Neuron (in vitro differentiated cells): ENCODE measurements at regions not wholly inside any gene's neighbourhood (a gene's known extent, or its start where the extent isn't known, plus 50 kb on each side); places are given as distances from the start of the nearest gene placed in this dataset.

Experiments
- H2AFZ ChIP-seq: one replicate; pipeline ENCODE4 v1.6.1; 2013; ENCODE audit warnings: low read depth, mild to moderate bottlenecking, inconsistent platforms, low read length, moderate library complexity
- H3K27me3 ChIP-seq: one replicate; pipeline ENCODE4 v1.6.1; 2013; ENCODE audit warnings: low read length; ENCODE audit not compliant: insufficient read depth
- H3K36me3 ChIP-seq: one replicate; pipeline ENCODE4 v1.6.1; 2013; ENCODE audit warnings: low read length; ENCODE audit not compliant: insufficient read depth
- H3K4me1 ChIP-seq: one replicate; pipeline ENCODE4 v1.6.1; 2013; ENCODE audit warnings: low read length; ENCODE audit not compliant: insufficient read depth
- H3K4me3 ChIP-seq: 2 replicates; pipeline ENCODE4 v1.5.1; 2013; ENCODE audit warnings: mild to moderate bottlenecking, low read length, moderate library complexity
- H3K9me3 ChIP-seq: one replicate; pipeline ENCODE4 v1.6.1; 2013; ENCODE audit warnings: low read length

DNA sequence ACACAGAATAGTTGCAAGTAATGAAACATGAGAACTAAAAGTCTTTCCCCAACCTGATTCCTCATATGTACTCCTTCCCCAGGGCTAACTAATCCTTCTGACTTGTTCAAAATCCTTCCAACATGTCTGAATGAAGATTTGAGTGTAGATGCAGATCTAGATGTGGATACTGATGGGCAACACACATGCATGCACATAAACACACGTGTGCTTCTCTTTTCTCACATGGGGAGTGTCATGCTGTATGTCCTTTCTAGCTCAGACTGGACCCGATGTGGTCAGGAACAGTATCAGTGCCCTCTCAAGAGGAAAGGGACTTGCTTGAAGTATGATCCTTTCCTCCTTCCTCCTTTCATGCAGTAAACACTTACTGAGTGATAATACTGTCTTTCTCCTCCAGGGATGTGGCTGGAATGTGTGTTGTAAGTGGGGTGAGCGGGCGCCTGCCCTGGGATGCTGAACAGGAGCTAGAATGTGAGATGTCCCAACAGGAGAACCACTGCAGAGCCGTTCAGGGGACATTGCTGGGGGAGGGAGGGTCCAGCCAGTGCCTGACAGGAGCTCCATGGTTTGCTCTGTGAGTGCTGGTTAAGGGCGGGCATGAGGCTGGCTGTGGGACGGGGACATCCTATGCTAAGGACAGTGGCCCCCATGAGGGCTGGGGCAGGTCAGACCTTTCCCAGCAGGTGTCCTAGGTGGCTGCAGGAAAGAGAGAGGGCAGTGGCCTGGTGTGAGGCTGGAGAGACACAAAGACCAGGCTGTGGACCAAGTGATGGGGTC is 146.9 kb downstream of the TEX29 start:
- Histone ChIP-seq H3K4me3 (no peak overlapping the region), H3K27me3 (peaks cover 10% of the 10 kb centered on the region), H3K4me1 (no peaks in the 10 kb centered on the region), H2AFZ (no peak overlapping the region), H3K36me3 (no peaks in the 10 kb centered on the region), H3K9me3 (no peaks in the 10 kb centered on the region)

DNA sequence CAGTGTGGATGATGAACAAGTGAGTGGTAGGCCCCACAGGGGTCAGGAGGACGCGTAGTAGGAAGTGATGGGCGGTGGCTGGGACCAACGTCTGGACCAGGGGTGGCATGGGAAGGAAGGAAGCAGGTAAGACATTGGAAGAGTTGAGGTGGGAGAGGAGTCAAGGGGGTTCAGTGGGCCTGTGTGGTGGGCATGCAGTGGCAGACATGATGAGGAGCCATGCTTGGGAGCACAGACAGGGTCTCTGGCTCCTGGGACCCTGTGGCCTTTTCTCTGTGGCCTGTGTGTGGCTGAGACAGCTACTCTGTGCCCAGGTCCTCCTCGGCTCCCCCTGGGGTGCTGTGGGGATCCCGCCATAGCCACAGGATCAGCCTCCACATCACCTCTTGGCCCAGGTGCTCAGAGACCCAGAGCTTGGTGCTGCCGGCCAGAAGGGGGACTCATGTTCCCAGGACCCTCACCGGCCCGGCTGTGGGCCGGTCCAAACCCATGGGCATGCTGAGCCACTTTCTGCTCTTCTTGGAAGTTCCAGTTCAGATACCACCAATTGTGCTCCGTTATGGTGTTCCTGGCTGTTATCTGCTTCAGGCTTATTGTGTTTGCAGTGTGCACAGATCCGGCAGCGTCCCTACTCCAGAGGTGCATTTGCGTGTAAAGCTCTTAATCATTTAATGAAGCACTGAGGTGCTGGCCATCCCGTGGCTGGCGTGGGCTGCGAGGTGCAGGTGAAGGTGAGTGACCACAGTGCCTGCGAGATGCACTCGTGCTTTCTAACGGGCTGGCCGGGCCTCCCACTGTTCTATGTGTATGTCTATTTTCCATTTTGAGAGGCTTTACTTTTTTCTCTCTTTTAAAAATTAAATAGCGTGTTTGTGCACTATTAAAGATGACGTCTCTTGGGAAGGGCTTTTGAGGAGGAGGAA is 147.9 kb downstream of the TEX29 start:
- H3K36me3 ChIP-seq: no peaks in the 10 kb centered on the region
- H2AFZ ChIP-seq: no peak overlapping the region
- H3K4me3 ChIP-seq: no peak overlapping the region
- H3K4me1 ChIP-seq: no peaks in the 10 kb centered on the region
- peaks cover 4% of the 10 kb centered on the region for H3K27me3 ChIP-seq
- H3K9me3 ChIP-seq: no peaks in the 10 kb centered on the region

DNA sequence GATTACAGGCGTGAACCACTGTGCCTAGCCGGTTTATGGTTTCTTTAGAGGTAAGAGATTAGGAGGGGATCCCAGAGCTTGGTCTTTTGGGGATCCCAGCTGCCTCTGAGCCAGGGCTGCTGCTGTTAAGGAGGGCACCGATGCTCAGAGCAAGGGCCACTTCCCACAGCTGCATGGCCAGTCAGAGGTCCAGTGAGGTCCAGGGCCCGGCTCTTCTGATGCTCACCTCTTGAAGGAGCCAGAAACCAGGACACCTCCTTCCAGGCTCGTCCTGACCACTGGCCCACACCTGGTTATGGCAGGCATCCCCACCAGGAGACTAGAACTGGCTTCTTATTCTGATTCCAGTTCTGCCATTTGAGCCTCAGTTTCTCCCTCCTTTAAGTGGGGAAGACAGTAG is 149.0 kb downstream of the TEX29 start:
- H3K4me3 ChIP-seq: no peak overlapping the region
- no peaks in the 10 kb centered on the region for H3K9me3 ChIP-seq
- H3K27me3 ChIP-seq: peaks cover 4% of the 10 kb centered on the region
- no peak overlapping the region for H2AFZ ChIP-seq
- no peaks in the 10 kb centered on the region for H3K36me3 ChIP-seq
- H3K4me1 ChIP-seq: no peaks in the 10 kb centered on the region

DNA sequence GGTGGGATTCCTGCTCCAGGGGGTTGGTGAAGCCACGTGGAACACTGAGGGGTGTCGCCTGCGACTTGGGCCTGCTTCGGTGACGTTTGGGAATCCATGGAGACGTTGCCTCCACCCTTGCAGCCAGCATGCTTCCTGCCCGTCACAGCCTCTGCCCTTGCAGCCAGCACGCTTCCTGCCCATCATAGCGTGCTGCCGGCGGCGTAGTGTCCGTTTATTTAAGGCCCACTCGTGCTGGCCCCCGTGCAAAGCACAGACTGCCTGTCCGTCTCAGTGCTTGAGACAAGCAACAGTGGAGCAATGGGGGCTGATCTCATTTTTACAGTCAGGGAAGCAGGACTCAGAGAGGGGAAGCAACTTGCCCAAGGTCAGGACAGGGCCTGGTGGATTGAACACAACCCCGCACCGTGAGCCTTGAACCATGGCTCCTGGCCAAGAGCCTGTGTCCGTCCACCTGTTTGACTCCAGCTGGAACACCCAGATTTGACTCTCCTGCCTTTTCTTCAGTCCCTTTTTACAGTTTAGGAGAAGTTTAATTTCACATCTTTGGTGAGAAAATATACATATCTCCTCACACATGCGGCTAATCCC is 149.6 kb downstream of the TEX29 start:
- Histone ChIP-seq H3K4me3 (no peak overlapping the region), H3K4me1 (no peaks in the 10 kb centered on the region), H3K27me3 (no peaks in the 10 kb centered on the region), H3K36me3 (no peaks in the 10 kb centered on the region), H2AFZ (no peak overlapping the region), H3K9me3 (no peaks in the 10 kb centered on the region)

DNA sequence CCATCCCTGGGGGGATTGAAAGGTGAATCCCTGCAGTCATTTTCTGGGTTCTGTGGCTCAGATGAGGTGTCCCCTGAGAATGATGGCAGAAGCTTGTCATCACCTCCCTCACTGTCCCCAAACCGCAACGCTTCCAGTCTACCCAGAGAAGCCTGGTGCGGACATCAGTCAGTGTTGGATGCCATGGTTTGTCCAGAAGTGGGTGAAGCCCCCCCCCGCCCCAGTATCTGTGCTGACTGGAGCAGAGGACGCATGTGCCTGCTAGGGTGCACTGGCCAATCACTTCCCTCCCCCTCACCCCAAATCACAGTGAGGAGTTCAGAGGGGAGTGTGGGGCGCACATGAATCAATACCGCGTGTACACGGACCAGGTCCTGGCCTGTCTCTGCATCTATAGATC is 150.5 kb downstream of the TEX29 start:
- H3K36me3 ChIP-seq: no peaks in the 10 kb centered on the region
- H2AFZ ChIP-seq: no peak overlapping the region
- H3K4me1 ChIP-seq: no peaks in the 10 kb centered on the region
- H3K9me3 ChIP-seq: no peaks in the 10 kb centered on the region
- H3K4me3 ChIP-seq: no peak overlapping the region
- H3K27me3 ChIP-seq: no peaks in the 10 kb centered on the region

DNA sequence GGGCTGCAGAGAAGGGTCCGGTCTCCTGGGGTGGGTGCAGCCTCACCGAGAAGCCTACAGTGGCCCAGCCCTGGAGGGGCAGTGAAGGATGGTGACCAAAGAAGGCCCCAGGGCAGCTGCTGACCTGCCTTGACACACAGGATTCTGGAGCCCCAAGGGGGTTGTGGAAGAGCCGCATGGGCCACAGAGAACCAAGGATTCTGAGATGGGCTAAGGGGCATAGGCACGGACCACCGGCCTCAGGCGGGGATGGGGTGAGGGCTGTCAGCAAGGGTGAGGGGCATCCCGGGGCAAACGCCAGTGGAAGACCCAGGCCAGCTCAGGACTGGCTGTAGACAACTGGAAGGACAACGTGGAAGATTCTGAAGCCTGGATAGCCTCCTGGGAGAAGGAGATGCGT is 151.6 kb downstream of the TEX29 start:
- Histone ChIP-seq H3K4me1 (no peaks in the 10 kb centered on the region), H3K36me3 (no peaks in the 10 kb centered on the region), H3K27me3 (no peaks in the 10 kb centered on the region), H3K4me3 (no peak overlapping the region), H2AFZ (no peak overlapping the region), H3K9me3 (no peaks in the 10 kb centered on the region)

DNA sequence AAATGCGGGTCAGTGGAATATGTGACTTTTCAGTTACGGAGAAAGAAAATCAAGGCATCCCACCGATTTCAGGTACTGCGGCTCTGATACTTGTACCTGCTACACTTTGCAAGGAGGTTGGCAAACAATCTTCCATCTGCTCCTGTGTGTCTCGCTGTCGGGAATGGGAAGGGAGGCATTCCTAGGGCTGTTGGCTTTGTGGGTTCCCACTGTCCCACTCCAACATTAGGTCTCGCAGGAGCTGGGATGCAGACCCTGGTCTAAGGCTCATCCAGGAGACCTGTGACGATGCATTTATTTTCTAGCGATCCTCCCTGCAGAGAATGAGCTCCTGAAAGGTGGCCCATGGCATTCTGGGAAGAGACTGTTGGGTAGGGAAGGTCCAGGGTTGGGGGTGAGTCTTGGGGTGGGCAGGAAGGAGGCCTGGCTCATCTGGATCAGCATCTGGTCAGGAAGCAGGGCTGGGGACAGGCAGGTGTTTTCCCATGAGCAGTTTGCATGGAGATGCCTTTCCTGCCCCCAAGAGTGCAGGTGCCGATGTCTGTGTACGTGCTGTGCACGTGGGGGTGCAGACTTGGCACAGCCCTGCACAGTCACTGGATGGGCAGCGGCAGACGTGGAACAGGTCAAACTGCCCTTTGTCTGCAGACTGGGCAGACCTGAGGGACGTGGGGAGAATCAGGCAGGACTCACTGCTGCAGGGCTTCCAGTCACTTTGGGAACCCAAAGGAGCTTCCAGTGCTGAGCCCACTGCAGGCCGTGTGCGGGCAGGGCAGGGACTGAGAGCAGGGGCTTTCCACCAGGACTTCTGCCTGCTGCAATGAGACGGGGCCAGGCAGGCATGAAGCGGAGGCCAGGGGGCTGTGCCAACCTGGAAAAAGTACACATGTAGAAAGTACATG is 152.4 kb downstream of the TEX29 start:
- no peak overlapping the region for H2AFZ ChIP-seq
- H3K4me1 ChIP-seq: no peaks in the 10 kb centered on the region
- H3K4me3 ChIP-seq: no peak overlapping the region
- H3K27me3 ChIP-seq: no peaks in the 10 kb centered on the region
- H3K36me3 ChIP-seq: no peaks in the 10 kb centered on the region
- H3K9me3 ChIP-seq: no peaks in the 10 kb centered on the region

DNA sequence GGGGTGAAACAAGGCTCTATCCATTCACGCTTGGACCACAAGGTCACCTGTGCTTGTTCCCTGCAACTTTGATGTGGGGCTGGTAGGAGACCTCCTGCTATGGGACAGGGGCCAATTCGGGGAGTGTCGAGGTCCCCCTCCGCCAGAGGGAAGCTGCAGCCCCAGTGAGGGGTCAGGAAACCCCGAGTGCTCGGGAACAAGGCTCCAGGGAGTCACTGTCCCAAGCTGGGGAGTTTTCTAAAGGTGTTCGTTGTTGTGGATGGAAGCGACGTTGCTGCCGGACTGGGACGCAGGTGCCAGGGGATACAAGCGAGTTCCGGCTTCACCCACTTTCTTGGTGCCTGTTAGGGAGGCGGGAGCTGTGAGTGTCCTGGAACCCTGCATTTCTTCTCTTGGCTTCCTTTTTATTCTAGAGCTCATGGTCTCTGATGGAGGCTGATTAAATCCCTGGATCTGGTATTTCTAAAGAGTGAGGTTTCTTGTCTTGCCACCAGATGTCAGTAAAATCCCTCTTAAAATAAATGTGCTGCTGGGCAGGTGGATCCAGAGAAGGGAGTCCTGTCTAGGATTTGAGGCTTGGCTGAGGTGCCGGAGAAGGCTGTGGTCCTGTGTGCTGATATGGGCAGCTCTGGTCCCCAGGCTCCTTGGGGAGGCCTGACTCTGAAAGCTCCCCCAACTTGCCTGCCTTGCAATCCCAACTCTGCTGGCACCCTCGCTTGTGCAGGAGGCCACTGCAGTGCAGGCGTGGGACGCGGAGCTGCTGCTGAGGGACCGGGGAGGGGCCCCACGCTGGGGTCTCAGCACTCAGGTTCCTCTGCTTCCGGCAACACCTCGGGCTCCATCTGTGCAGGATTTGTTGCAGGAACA is 153.9 kb downstream of the TEX29 start:
- Histone ChIP-seq H3K9me3 (no peaks in the 10 kb centered on the region), H3K4me3 (no peak overlapping the region)

DNA sequence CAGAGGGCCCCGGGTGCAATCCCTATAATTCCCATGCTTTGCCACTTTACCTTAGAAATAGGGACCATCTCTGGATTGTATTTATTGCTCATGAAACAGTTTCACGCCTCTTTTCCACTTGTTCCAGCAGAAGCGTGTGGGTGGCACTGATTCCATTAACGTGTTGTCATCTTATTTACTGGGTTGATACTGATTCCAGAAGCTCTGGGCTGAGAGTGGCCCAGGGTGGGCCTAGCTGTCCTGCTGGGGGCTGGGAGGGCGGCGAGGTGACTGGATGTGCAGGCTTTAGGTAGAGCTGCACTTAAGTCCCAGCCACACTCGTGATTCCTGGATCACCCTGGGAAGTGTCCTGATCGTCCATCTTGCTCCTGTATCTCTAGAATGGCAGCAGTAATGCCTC is 155.0 kb downstream of the TEX29 start:
- Histone ChIP-seq H3K4me3 (no peak overlapping the region), H3K9me3 (no peaks in the 10 kb centered on the region), H2AFZ (no peak overlapping the region), H3K4me1 (no peaks in the 10 kb centered on the region), H3K36me3 (no peaks in the 10 kb centered on the region), H3K27me3 (no peaks in the 10 kb centered on the region)

More for the DNA sequence above, 153.9 kb downstream of the TEX29 start:
- Histone ChIP-seq H3K27me3 (no peaks in the 10 kb centered on the region), H3K36me3 (no peaks in the 10 kb centered on the region), H2AFZ (no peak overlapping the region), H3K4me1 (no peaks in the 10 kb centered on the region)

DNA sequence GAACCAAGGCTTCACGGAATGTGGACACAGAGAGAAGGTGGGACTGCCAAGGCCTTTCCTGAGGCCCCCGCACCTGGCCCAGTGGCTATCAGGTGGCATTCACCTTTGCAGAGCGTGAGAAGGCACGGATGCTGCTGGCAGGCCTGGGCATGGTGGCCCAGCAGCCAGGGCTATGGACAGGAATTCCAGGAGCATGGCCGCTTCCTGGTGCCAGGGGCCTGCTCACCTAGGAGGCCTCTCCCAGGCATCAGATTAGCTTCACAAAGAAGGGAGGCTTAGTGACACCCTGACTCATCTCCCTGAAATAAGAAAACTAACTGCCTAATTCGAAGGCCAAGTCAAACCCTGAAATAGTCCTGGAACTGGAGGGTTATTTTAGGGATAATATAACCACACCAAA is 155.8 kb downstream of the TEX29 start:
- H3K36me3 ChIP-seq: no peaks in the 10 kb centered on the region
- H3K27me3 ChIP-seq: no peaks in the 10 kb centered on the region
- H3K4me3 ChIP-seq: no peak overlapping the region
- no peaks in the 10 kb centered on the region for H3K4me1 ChIP-seq
- no peaks in the 10 kb centered on the region for H3K9me3 ChIP-seq
- no peak overlapping the region for H2AFZ ChIP-seq

DNA sequence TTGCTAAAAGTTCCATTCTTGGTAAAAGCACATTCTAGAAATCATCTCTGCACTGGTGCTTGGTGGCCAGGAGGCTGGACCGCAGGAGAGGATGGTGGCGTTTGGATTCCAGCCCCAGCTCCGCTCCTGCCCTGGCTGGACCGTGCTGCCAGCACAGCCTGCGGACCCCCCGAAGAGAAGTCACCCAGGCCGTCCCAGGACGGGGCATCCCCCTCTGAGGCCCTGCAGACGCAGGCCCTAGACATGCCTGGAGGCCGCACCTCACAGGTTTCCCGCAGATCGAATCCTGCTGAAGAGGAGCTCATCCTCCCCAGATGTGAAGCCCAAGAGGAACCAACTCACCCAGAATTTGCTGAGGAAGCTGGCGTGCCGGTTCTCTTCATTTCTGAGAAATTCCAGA is 159.0 kb downstream of the TEX29 start:
- no peaks in the 10 kb centered on the region for H3K27me3 ChIP-seq
- H3K9me3 ChIP-seq: no peaks in the 10 kb centered on the region
- no peaks in the 10 kb centered on the region for H3K36me3 ChIP-seq
- H2AFZ ChIP-seq: no peak overlapping the region
- no peak overlapping the region for H3K4me3 ChIP-seq
- H3K4me1 ChIP-seq: no peaks in the 10 kb centered on the region

DNA sequence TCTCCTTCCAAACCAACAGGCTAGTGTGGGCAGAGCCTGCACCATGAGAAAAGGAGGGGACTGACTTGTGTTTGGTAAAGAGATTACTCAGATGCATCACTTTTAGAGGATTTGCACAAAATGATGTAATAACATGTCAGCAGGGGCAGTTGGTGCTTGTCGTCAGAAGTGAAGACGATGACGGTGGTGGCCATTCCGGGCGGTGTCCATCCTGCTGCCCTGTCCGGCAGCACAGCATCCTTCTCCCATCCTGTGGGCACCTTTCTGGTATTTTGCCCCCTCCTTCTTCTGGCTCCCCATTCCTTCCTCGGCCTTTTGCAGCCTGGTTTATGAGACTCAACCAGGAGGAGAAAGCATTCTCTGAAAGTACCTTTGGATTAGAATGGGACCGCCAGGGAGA is 160.1 kb downstream of the TEX29 start:
- Histone ChIP-seq H3K9me3 (no peaks in the 10 kb centered on the region), H3K4me1 (no peaks in the 10 kb centered on the region), H3K27me3 (no peaks in the 10 kb centered on the region), H3K4me3 (no peak overlapping the region), H2AFZ (no peak overlapping the region), H3K36me3 (no peaks in the 10 kb centered on the region)
